SK-N-MC (cell line): ENCODE measurements at regions not wholly inside any gene's neighbourhood (a gene's known extent, or its start where the extent isn't known, plus 50 kb on each side); places are given as distances from the start of the nearest gene placed in this dataset.

Experiments
- EZH2 ChIP-seq: fragments of 200-600 bp; sonication (generic); IDR thresholded peaks from one replicate; pipeline ENCODE4 v1.6.1; 2017; ENCODE audit warnings: antibody characterized with exemption
- FOXP2 ChIP-seq: optimal IDR thresholded peaks from 2 replicates; pipeline ENCODE3; 2011; ENCODE audit warnings: mild to moderate bottlenecking, moderate library complexity; ENCODE audit not compliant: insufficient read depth; ENCODE audit errors: extremely low read length, control extremely low read depth
- POLR2AphosphoS5 ChIP-seq: IDR thresholded peaks from 2 replicates; pipeline ENCODE4 v1.6.1; 2012; ENCODE audit warnings: mild to moderate bottlenecking, low read depth, low read length, borderline replicate concordance

- TF ChIP-seq EZH2 (no peak), FOXP2 (no peak), POLR2AphosphoS5 (no peak)
Observed at GRCh38 chr21:33121715-33122475, 52.0 kb downstream of the OLIG1 start.
